ENCODE measurements at regions not wholly inside any gene's neighbourhood (a gene's known extent, or its start where the extent isn't known, plus 50 kb on each side); places are given as distances from the start of the nearest gene placed in this dataset.

DNA sequence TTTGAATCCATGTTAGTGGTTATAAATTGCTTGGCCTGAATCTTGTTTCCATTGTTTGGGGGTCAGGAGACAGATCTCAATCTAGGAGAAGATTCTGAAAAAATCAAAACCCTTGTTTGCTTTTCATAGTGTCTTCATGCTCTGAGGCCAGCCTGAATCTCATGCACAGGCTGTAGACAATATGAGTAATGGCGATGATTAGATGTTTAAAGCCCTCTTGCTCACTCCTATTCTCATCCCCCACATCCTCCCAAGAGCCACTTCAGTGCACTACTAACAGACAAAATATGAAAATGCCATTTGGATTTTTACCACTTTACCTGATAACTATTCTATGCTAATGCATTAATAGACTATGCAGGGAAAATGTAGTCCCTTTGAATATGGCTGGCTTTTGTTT is 129.4 kb downstream of the NUDT12 start:
- TF ChIP-seq, protein P1, sequence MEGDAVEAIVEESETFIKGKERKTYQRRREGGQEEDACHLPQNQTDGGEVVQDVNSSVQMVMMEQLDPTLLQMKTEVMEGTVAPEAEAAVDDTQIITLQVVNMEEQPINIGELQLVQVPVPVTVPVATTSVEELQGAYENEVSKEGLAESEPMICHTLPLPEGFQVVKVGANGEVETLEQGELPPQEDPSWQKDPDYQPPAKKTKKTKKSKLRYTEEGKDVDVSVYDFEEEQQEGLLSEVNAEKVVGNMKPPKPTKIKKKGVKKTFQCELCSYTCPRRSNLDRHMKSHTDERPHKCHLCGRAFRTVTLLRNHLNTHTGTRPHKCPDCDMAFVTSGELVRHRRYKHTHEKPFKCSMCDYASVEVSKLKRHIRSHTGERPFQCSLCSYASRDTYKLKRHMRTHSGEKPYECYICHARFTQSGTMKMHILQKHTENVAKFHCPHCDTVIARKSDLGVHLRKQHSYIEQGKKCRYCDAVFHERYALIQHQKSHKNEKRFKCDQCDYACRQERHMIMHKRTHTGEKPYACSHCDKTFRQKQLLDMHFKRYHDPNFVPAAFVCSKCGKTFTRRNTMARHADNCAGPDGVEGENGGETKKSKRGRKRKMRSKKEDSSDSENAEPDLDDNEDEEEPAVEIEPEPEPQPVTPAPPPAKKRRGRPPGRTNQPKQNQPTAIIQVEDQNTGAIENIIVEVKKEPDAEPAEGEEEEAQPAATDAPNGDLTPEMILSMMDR (IDR thresholded peaks at IDR 0.05; ENCODE audit: insufficient read depth, low read length, poor library complexity, severe bottlenecking): no peak
- no peak for TF ChIP-seq EZH2phosphoT487 (conservative IDR thresholded peaks at IDR 0.05; ENCODE audit: low read length)
- Histone ChIP-seq H3F3A (ENCODE audit: insufficient read depth) (no peaks in the 10 kb centered on the region), H3K9me3 (ENCODE audit: insufficient read depth, low read length) (no peaks in the 10 kb centered on the region), H3K4me2 (ENCODE audit: low read depth, low read length, poor library complexity, severe bottlenecking) (no peak overlapping the region), H3K27me3 (ENCODE audit: low read length) (no peaks in the 10 kb centered on the region), H3K9ac (ENCODE audit: low read length) (no peak overlapping the region), H3K79me2 (ENCODE audit: insufficient read depth, low read length) (no peaks in the 10 kb centered on the region), H3K27ac (ENCODE audit: low read depth, low read length) (no peak overlapping the region), H3K4me3 (ENCODE audit: insufficient read depth, low read length, poor library complexity, severe bottlenecking) (no peak overlapping the region), H3K36me3 (ENCODE audit: low read length) (no peaks in the 10 kb centered on the region), H4K20me1 (ENCODE audit: low read depth, low read length) (no peaks in the 10 kb centered on the region), H3K9me2 (replicated peaks; ENCODE audit: insufficient read depth, low read length) (no peaks in the 10 kb centered on the region), H2AFZ (ENCODE audit: low read depth, low read length, severe bottlenecking) (no peak overlapping the region)

DNA sequence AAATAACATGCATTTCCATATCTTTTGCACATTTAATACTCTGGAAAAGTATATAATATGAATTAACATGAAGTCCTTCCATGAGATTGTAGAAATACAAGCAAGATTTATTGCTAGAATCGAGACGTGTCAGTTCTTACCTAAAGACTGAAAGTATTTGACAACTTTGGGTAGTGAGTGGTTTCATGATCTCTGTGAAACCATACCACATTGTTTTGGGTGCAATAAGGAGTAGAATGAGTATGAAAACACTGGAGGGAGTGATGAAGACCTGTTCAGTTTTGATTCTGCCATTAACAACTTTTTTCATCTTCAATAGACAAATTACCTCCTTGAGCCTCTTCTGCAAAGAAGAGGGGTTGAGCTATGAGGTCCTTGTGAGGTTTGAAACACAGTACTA is 133.7 kb downstream of the NUDT12 start:
- Histone ChIP-seq H3K79me2 (ENCODE audit: insufficient read depth, low read length) (no peaks in the 10 kb centered on the region), H3K27me3 (ENCODE audit: low read length) (no peaks in the 10 kb centered on the region), H3K9me2 (replicated peaks; ENCODE audit: insufficient read depth, low read length) (no peaks in the 10 kb centered on the region), H3F3A (ENCODE audit: insufficient read depth) (no peaks in the 10 kb centered on the region), H4K20me1 (ENCODE audit: low read depth, low read length) (no peaks in the 10 kb centered on the region), H3K9me3 (ENCODE audit: insufficient read depth, low read length) (no peaks in the 10 kb centered on the region), H3K4me2 (ENCODE audit: low read depth, low read length, poor library complexity, severe bottlenecking) (no peak overlapping the region), H2AFZ (ENCODE audit: low read depth, low read length, severe bottlenecking) (no peak overlapping the region), H3K27ac (ENCODE audit: low read depth, low read length) (no peak overlapping the region), H3K36me3 (ENCODE audit: low read length) (no peaks in the 10 kb centered on the region), H3K4me3 (ENCODE audit: insufficient read depth, low read length, poor library complexity, severe bottlenecking) (no peak overlapping the region), H3K9ac (ENCODE audit: low read length) (no peak overlapping the region)
- no peak for TF ChIP-seq EZH2phosphoT487 (conservative IDR thresholded peaks at IDR 0.05; ENCODE audit: low read length)
- TF ChIP-seq, protein P1 (IDR thresholded peaks at IDR 0.05; ENCODE audit: insufficient read depth, low read length, poor library complexity, severe bottlenecking): no peak

DNA sequence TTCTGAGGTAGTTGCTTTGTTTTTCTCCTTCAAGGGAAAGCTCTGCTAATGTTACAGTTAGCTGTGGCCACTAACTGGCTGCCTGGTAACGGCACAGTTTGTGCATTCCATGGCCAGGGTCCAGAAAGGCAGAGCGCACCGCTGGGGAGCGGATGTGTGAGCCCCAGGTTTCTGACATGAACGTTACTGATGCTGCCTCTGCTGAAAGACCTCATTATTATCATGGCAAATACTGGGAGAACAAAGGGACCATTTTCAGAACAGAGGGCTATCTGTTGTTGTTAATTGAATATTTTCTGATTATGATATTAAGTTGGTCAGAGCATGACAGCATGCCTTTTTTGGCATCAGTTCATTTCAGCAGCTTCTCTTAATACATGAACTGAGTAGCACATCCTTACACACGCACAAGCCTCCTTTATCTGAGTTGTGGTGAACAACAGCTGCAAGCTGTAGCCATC is 134.1 kb downstream of the NUDT12 start:
- Histone ChIP-seq H3K27me3 (ENCODE audit: low read length) (no peaks in the 10 kb centered on the region), H2AFZ (ENCODE audit: low read depth, low read length, severe bottlenecking) (no peak overlapping the region), H3K36me3 (ENCODE audit: low read length) (no peaks in the 10 kb centered on the region), H3K9me3 (ENCODE audit: insufficient read depth, low read length) (no peaks in the 10 kb centered on the region), H3K27ac (ENCODE audit: low read depth, low read length) (no peak overlapping the region), H4K20me1 (ENCODE audit: low read depth, low read length) (no peaks in the 10 kb centered on the region), H3K9ac (ENCODE audit: low read length) (no peak overlapping the region), H3F3A (ENCODE audit: insufficient read depth) (no peaks in the 10 kb centered on the region), H3K4me3 (ENCODE audit: insufficient read depth, low read length, poor library complexity, severe bottlenecking) (no peak overlapping the region), H3K79me2 (ENCODE audit: insufficient read depth, low read length) (no peaks in the 10 kb centered on the region), H3K9me2 (replicated peaks; ENCODE audit: insufficient read depth, low read length) (no peaks in the 10 kb centered on the region), H3K4me2 (ENCODE audit: low read depth, low read length, poor library complexity, severe bottlenecking) (no peak overlapping the region)
- no peak for TF ChIP-seq EZH2phosphoT487 (conservative IDR thresholded peaks at IDR 0.05; ENCODE audit: low read length)
- TF ChIP-seq, protein P1 (IDR thresholded peaks at IDR 0.05; ENCODE audit: insufficient read depth, low read length, poor library complexity, severe bottlenecking): no peak

All from SU-DHL-6 (cell line).